Cardiac muscle cell (in vitro differentiated cells and primary cell): ENCODE measurements at regions not wholly inside any gene's neighbourhood (a gene's known extent, or its start where the extent isn't known, plus 50 kb on each side); places are given as distances from the start of the nearest gene placed in this dataset.

Source experiments
- DNase-seq, 2 donors: peaks; one replicate each; pipeline versions ENCODE4 v3.0.0 to v3.0.0-alpha.2; 2010 to 2017; ENCODE audit warnings: low read depth in 1 of 2, low spot score in 1 of 2
- H3K27ac ChIP-seq: fragments of 200-600 bp; sonication (generic); 2 replicates; pipeline ENCODE4 v1.5.1; 2016
- H3K27me3 ChIP-seq: fragments of 200-600 bp; sonication (generic); 2 replicates; pipeline ENCODE4 v1.6.0; 2016; ENCODE audit warnings: control low read depth
- H3K36me3 ChIP-seq: fragments of 200-600 bp; sonication (generic); 2 replicates; pipeline ENCODE4 v1.5.1; 2016; ENCODE audit warnings: control low read depth
- H3K4me1 ChIP-seq: fragments of 200-600 bp; sonication (generic); 2 replicates; pipeline ENCODE4 v1.8.1; 2017; ENCODE audit warnings: low read depth, mild to moderate bottlenecking, mixed run types
- H3K4me3 ChIP-seq: fragments of 200-600 bp; sonication (generic); 2 replicates; pipeline ENCODE4 v1.5.1; 2016; ENCODE audit warnings: mild to moderate bottlenecking
- H3K9me3 ChIP-seq: fragments of 200-600 bp; sonication (generic); 2 replicates; pipeline ENCODE4 v1.5.1; 2017; ENCODE audit warnings: low read depth, mild to moderate bottlenecking, control low read depth
- TF ChIP-seq, protein P1 (sequence below): IDR thresholded peaks from 2 replicates; pipeline ENCODE4 v1.5.1; 2012; ENCODE audit warnings: low read depth, mild to moderate bottlenecking, low read length

DNA sequence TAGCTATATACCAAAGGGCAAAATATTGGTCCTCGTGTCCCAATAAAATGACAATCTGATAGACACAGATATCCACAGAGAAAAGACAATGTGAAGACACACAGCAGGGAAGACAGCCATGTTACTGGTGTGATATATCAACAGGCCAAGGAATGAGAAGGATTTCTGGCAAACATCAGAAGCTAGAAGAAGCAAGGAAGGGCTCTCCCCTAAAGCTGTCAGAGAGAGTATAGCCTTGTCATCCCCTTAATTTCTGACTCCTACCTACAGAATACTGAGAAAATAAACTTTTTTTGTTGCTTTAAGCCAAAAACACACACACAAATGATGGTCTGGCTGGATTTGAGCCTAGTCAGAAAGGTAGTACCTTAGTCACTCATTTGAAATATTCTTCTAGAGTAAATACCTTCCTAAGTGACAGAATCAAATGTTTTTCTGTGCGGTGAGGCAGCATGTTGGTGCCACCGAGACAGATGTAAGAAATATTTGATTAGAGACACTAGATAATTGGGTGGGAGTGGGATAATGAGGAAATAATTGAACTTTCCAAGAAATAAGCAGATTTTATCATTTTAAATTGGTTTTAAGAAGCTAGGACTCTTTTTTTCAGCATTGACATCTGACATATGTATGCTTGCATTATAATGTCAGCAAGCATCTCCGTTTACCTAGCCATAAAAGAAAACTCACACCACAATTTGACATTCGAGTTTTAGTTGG is 123.4 kb upstream of the TFAP2D start:
- DNase-seq = no peak
- H3K4me1 ChIP-seq = peaks cover 11% of the 10 kb centered on the region
- H3K27me3 ChIP-seq = no peaks in the 10 kb centered on the region
- H3K9me3 ChIP-seq = no peaks in the 10 kb centered on the region
- H3K4me3 ChIP-seq = no peak overlapping the region
- H3K36me3 ChIP-seq = no peaks in the 10 kb centered on the region
- TF ChIP-seq, protein P1, sequence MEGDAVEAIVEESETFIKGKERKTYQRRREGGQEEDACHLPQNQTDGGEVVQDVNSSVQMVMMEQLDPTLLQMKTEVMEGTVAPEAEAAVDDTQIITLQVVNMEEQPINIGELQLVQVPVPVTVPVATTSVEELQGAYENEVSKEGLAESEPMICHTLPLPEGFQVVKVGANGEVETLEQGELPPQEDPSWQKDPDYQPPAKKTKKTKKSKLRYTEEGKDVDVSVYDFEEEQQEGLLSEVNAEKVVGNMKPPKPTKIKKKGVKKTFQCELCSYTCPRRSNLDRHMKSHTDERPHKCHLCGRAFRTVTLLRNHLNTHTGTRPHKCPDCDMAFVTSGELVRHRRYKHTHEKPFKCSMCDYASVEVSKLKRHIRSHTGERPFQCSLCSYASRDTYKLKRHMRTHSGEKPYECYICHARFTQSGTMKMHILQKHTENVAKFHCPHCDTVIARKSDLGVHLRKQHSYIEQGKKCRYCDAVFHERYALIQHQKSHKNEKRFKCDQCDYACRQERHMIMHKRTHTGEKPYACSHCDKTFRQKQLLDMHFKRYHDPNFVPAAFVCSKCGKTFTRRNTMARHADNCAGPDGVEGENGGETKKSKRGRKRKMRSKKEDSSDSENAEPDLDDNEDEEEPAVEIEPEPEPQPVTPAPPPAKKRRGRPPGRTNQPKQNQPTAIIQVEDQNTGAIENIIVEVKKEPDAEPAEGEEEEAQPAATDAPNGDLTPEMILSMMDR = no peak
- H3K27ac ChIP-seq = no peak overlapping the region

DNA sequence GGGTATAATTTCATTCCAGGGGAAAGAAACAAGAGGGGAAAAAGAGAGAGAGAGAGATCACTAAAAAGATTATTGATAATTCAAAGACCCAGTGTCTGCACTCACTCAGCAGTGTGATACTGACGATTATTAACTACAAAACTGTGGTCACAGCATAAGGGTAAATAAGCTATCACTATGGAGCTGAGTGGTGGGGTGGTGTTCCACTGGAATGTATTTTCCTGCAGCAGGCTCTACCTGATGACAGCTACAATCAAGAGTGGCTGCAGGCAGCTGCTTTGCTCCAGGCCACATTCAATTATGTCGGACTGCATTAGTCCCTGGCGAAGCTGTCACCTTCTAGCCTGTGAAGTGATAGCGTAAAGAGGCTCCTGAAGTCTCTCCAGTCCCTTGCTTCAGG is 122.2 kb upstream of the TFAP2D start:
- Histone ChIP-seq H3K36me3 (no peaks in the 10 kb centered on the region), H3K27me3 (no peaks in the 10 kb centered on the region), H3K4me3 (no peak overlapping the region), H3K9me3 (no peaks in the 10 kb centered on the region), H3K4me1 (peaks cover 11% of the 10 kb centered on the region), H3K27ac (no peak overlapping the region)
- TF ChIP-seq, protein P1 = no peak
- peak in 1 of 2 donors; percentile 94 for DNase-seq

DNA sequence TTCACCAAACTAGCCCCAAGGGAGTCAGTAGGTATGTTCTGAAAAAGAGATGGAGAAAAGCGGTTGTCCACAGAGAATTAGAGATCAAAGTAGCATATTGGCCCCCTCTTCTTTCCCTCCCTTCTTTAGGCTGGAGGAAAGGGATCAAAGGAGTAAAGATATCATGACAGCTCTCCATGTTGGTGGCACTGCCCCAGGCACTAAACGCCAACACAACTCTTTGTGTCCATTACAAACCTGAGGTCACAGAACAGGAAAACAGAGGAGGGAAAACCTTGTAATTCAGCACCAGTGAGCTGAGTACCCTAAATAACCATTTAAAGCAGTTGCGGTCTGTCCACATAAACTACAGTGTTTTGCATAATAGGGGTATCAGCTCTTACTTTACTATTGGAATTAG is 113.0 kb upstream of the TFAP2D start:
- TF ChIP-seq, protein P1 = no peak
- no peaks in the 10 kb centered on the region for H3K36me3 ChIP-seq
- H3K4me1 ChIP-seq = no peaks in the 10 kb centered on the region
- no peak overlapping the region for H3K4me3 ChIP-seq
- H3K9me3 ChIP-seq = no peaks in the 10 kb centered on the region
- no peak overlapping the region for H3K27ac ChIP-seq
- no peaks in the 10 kb centered on the region for H3K27me3 ChIP-seq
- DNase-seq = no peak

DNA sequence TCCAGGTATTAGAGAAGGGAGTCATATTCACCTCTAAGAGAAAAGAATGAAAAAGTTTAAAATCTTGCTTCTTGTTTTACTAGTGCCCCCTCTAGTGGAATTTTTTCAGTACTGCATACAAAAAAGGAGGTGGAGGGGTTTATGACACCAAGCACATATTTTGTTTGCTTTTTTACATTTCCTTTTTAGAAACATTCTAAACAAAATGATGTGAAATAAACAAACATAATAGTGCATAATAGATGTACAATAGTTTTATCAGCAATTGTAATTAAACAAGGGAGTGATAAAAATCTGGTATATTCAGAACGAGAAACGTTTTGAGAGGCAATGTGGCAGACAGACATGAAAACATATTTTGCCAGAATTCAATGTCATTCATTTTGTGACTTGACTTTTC is 111.0 kb upstream of the TFAP2D start:
- Histone ChIP-seq H3K27ac (no peak overlapping the region), H3K4me3 (no peak overlapping the region), H3K4me1 (no peaks in the 10 kb centered on the region), H3K27me3 (no peaks in the 10 kb centered on the region), H3K9me3 (no peaks in the 10 kb centered on the region), H3K36me3 (no peaks in the 10 kb centered on the region)
- TF ChIP-seq, protein P1 = peak; percentile 71
- peak; percentile 30 to 61 for DNase-seq

DNA sequence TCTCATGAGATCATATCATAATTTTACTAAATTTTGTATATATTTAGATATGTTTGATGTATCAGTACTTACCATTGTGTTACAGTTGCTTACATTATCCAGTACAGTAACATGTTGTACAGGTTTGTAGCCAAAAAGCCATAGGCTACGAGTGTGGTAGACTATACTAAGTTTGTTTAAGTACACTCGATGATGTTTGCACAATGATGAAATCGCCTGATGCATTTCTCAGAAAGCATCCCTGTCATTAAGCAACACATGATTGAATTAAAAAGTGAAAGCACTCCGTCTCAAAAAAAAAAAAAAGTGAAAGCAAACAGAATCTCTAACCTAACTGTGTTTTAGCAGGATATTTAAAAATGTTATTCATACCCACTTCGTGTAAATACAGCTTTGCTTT is 104.9 kb upstream of the TFAP2D start:
- no peak for DNase-seq
- Histone ChIP-seq H3K9me3 (no peaks in the 10 kb centered on the region), H3K4me3 (no peak overlapping the region), H3K27me3 (no peaks in the 10 kb centered on the region), H3K27ac (no peak overlapping the region), H3K4me1 (no peaks in the 10 kb centered on the region), H3K36me3 (no peaks in the 10 kb centered on the region)
- TF ChIP-seq, protein P1 = no peak
